Transverse colon (tissue), 3 donors: ENCODE measurements at regions not wholly inside any gene's neighbourhood (a gene's known extent, or its start where the extent isn't known, plus 50 kb on each side); places are given as distances from the start of the nearest gene placed in this dataset.

Source experiments
- CTCF ChIP-seq, 5 experiments: fragments of 200-600 bp in 3 of 5; fragments of 450-650 bp in 2 of 5; sonication (generic) in 3 of 5; IDR thresholded peaks; 1 replicate in 2 of 5; 2 replicates in 3 of 5; pipeline ENCODE4 v1.5.1; 2016 to 2017; ENCODE audit warnings: antibody characterized with exemption in 5 of 5, inconsistent platforms in 3 of 5, mild to moderate bottlenecking in 2 of 5, moderate library complexity in 1 of 5
- EP300 ChIP-seq: sonication (generic); formaldehyde crosslinking; IDR thresholded peaks from one replicate; pipeline ENCODE4 v1.6.1; 2017; ENCODE audit warnings: antibody characterized with exemption, low read depth
- POLR2A ChIP-seq: fragments of 450-650 bp; IDR thresholded peaks from one replicate; pipeline ENCODE4 v1.6.1; 2016; ENCODE audit warnings: antibody characterized with exemption, mild to moderate bottlenecking, moderate library complexity

GRCh38 chr1:164369698-164370365 is 189.2 kb upstream of the PBX1 start:
- TF ChIP-seq CTCF (IDR thresholded peaks at IDR 0.05), result no peak
- no peak for TF ChIP-seq EP300
- no peak for TF ChIP-seq POLR2A
